ENCODE measurements at regions not wholly inside any gene's neighbourhood (a gene's known extent, or its start where the extent isn't known, plus 50 kb on each side); places are given as distances from the start of the nearest gene placed in this dataset.
"Not testable (repeated sequence)": the region's sequence is repeated elsewhere in the genome, so short reads cannot be mapped to it uniquely, and the experiment has no call there.

- H3K4me1 ChIP-seq (ENCODE audit: control insufficient read depth in 1 of 2, extremely low read depth in 1 of 2, insufficient read depth in 2 of 2, low read length in 2 of 2); CTCF ChIA-PET; H3K27me3 ChIP-seq (replicated peaks in 1 of 2; ENCODE audit: control insufficient read depth in 2 of 2, extremely low read depth in 1 of 2, insufficient read depth in 2 of 2, low read length in 1 of 2); H3K27me3 Mint-ChIP-seq; H3K27ac ChIP-seq (ENCODE audit: low read length); H3K27ac Mint-ChIP-seq; H3K4me1 Mint-ChIP-seq; H3K4me3 Mint-ChIP-seq; H3K36me3 Mint-ChIP-seq; POLR2A ChIA-PET; H3K4me3 ChIP-seq (ENCODE audit: control insufficient read depth in 1 of 2, extremely low read depth in 1 of 2, low read length in 1 of 2); DNase-seq; H3K36me3 ChIP-seq (ENCODE audit: control insufficient read depth in 2 of 2, extremely low read depth in 1 of 2, insufficient read depth in 1 of 2, low read length in 1 of 2): not testable (repeated sequence)
- H3K9me3 ChIP-seq, result peaks cover 57% of the 10 kb centered on the region
- ATAC-seq (replicated peaks in 1 of 4), result peak in 2 of 4 experiments; percentile 33 to 36
- WGBS (ENCODE audit: insufficient coverage), result 75% methylated on average over 14 of the region's 14 CpGs
- peaks cover 4 to 20% (median 17%) of the 10 kb centered on the region in 3 donors for H3K9me3 Mint-ChIP-seq
Measured at GRCh38 chr2:89830341-89831218, 1139.1 kb downstream of the RPIA start.

GRCh38 chr2:89831641-89832498 is 1140.4 kb downstream of the RPIA start:
- Mint-ChIP-seq H3K4me1 (no peaks in the 10 kb centered on the region), H3K4me3 (no peak overlapping the region), H3K9me3 (peaks cover 15 to 26% (median 16%) of the 10 kb centered on the region in 3 donors), H3K27ac (no peak overlapping the region), H3K36me3 (peaks cover 7% of the 10 kb centered on the region), H3K27me3 (no peaks in the 10 kb centered on the region)
- no peaks in the 10 kb centered on the region for H3K36me3 ChIP-seq (ENCODE audit: control insufficient read depth in 2 of 2, extremely low read depth in 1 of 2, insufficient read depth in 1 of 2, low read length in 1 of 2)
- H3K4me3 ChIP-seq (ENCODE audit: control insufficient read depth in 1 of 2, extremely low read depth in 1 of 2, low read length in 1 of 2), result no peak overlapping the region
- H3K4me1 ChIP-seq (ENCODE audit: control insufficient read depth in 1 of 2, extremely low read depth in 1 of 2, insufficient read depth in 2 of 2, low read length in 2 of 2), result no peaks in the 10 kb centered on the region
- no peaks in the 10 kb centered on the region for H3K27me3 ChIP-seq (replicated peaks in 1 of 2; ENCODE audit: control insufficient read depth in 2 of 2, extremely low read depth in 1 of 2, insufficient read depth in 2 of 2, low read length in 1 of 2)
- ATAC-seq (replicated peaks in 1 of 4), result no peak
- no peak for DNase-seq
- WGBS (ENCODE audit: insufficient coverage), result 71% methylated on average over 17 of the region's 17 CpGs
- ChIA-PET CTCF (no interaction called here), POLR2A (no interaction called here)
- H3K9me3 ChIP-seq, result peaks cover 65% of the 10 kb centered on the region
- no peak overlapping the region for H3K27ac ChIP-seq (ENCODE audit: low read length)

GRCh38 chr2:89833116-89833779 is 1141.8 kb downstream of the RPIA start:
- ATAC-seq (replicated peaks in 1 of 4) (peak in 3 of 4 experiments; percentile 52 to 62 (median 53)), DNase-seq (peak in 1 of 35 experiments; percentile 24)
- H3K9me3 ChIP-seq, result peaks cover 66% of the 10 kb centered on the region
- no peak overlapping the region for H3K4me3 ChIP-seq (ENCODE audit: control insufficient read depth in 1 of 2, extremely low read depth in 1 of 2, low read length in 1 of 2)
- ChIA-PET CTCF (no interaction called here), POLR2A (no interaction called here)
- no peaks in the 10 kb centered on the region for H3K27me3 ChIP-seq (replicated peaks in 1 of 2; ENCODE audit: control insufficient read depth in 2 of 2, extremely low read depth in 1 of 2, insufficient read depth in 2 of 2, low read length in 1 of 2)
- Mint-ChIP-seq H3K4me3 (no peak overlapping the region), H3K4me1 (no peaks in the 10 kb centered on the region), H3K27ac (no peak overlapping the region), H3K36me3 (peaks cover 7% of the 10 kb centered on the region), H3K9me3 (peaks cover 16 to 33% (median 17%) of the 10 kb centered on the region in 3 donors), H3K27me3 (no peaks in the 10 kb centered on the region)
- 72% methylated on average over 12 of the region's 12 CpGs for WGBS (ENCODE audit: insufficient coverage)
- no peak overlapping the region for H3K27ac ChIP-seq (ENCODE audit: low read length)
- H3K4me1 ChIP-seq (ENCODE audit: control insufficient read depth in 1 of 2, extremely low read depth in 1 of 2, insufficient read depth in 2 of 2, low read length in 2 of 2), result no peaks in the 10 kb centered on the region
- H3K36me3 ChIP-seq (ENCODE audit: control insufficient read depth in 2 of 2, extremely low read depth in 1 of 2, insufficient read depth in 1 of 2, low read length in 1 of 2), result no peaks in the 10 kb centered on the region

GRCh38 chr2:89833780-89834117 is 1142.3 kb downstream of the RPIA start:
- Histone ChIP-seq H3K27me3 (replicated peaks in 1 of 2; ENCODE audit: control insufficient read depth in 2 of 2, extremely low read depth in 1 of 2, insufficient read depth in 2 of 2, low read length in 1 of 2) (no peaks in the 10 kb centered on the region), H3K4me1 (ENCODE audit: control insufficient read depth in 1 of 2, extremely low read depth in 1 of 2, insufficient read depth in 2 of 2, low read length in 2 of 2) (no peaks in the 10 kb centered on the region), H3K9me3 (peaks cover 70% of the 10 kb centered on the region), H3K4me3 (ENCODE audit: control insufficient read depth in 1 of 2, extremely low read depth in 1 of 2, low read length in 1 of 2) (no peak overlapping the region), H3K36me3 (ENCODE audit: control insufficient read depth in 2 of 2, extremely low read depth in 1 of 2, insufficient read depth in 1 of 2, low read length in 1 of 2) (no peaks in the 10 kb centered on the region), H3K27ac (ENCODE audit: low read length) (no peak overlapping the region)
- 83% methylated on average over 4 of the region's 4 CpGs for WGBS (ENCODE audit: insufficient coverage)
- H3K27ac Mint-ChIP-seq, result no peak overlapping the region
- peaks cover 7% of the 10 kb centered on the region for H3K36me3 Mint-ChIP-seq
- ChIA-PET CTCF (no interaction called here), POLR2A (no interaction called here)
- H3K27me3 Mint-ChIP-seq, result no peaks in the 10 kb centered on the region
- H3K4me3 Mint-ChIP-seq, result no peak overlapping the region
- H3K4me1 Mint-ChIP-seq, result no peaks in the 10 kb centered on the region
- ATAC-seq (replicated peaks in 1 of 4), result no peak
- peak in 1 of 35 experiments; percentile 29 for DNase-seq
- H3K9me3 Mint-ChIP-seq, result peaks cover 16 to 38% (median 17%) of the 10 kb centered on the region in 3 donors

GRCh38 chr2:89834306-89834705 is 1142.8 kb downstream of the RPIA start:
- Histone ChIP-seq H3K27ac (ENCODE audit: low read length) (no peak overlapping the region), H3K9me3 (peaks cover 65% of the 10 kb centered on the region), H3K4me1 (ENCODE audit: control insufficient read depth in 1 of 2, extremely low read depth in 1 of 2, insufficient read depth in 2 of 2, low read length in 2 of 2) (no peaks in the 10 kb centered on the region), H3K4me3 (ENCODE audit: control insufficient read depth in 1 of 2, extremely low read depth in 1 of 2, low read length in 1 of 2) (no peak overlapping the region), H3K27me3 (replicated peaks in 1 of 2; ENCODE audit: control insufficient read depth in 2 of 2, extremely low read depth in 1 of 2, insufficient read depth in 2 of 2, low read length in 1 of 2) (no peaks in the 10 kb centered on the region), H3K36me3 (ENCODE audit: control insufficient read depth in 2 of 2, extremely low read depth in 1 of 2, insufficient read depth in 1 of 2, low read length in 1 of 2) (no peaks in the 10 kb centered on the region)
- WGBS (ENCODE audit: insufficient coverage), result 65% methylated on average over 7 of the region's 7 CpGs
- no peak for ATAC-seq (replicated peaks in 1 of 4)
- Mint-ChIP-seq H3K4me3 (no peak overlapping the region), H3K36me3 (peaks cover 4% of the 10 kb centered on the region), H3K27ac (no peak overlapping the region), H3K9me3 (peaks cover 12 to 36% (median 17%) of the 10 kb centered on the region in 3 donors), H3K27me3 (no peaks in the 10 kb centered on the region), H3K4me1 (no peaks in the 10 kb centered on the region)
- CTCF ChIA-PET, result no interaction called here
- POLR2A ChIA-PET, result no interaction called here
- no peak for DNase-seq

GRCh38 chr2:89836326-89836725 is 1144.9 kb downstream of the RPIA start:
- H3K27ac Mint-ChIP-seq; H3K27me3 ChIP-seq (replicated peaks in 1 of 2; ENCODE audit: control insufficient read depth in 2 of 2, extremely low read depth in 1 of 2, insufficient read depth in 2 of 2, low read length in 1 of 2); H3K4me3 Mint-ChIP-seq; H3K4me3 ChIP-seq (ENCODE audit: control insufficient read depth in 1 of 2, extremely low read depth in 1 of 2, low read length in 1 of 2); H3K4me1 ChIP-seq (ENCODE audit: control insufficient read depth in 1 of 2, extremely low read depth in 1 of 2, insufficient read depth in 2 of 2, low read length in 2 of 2); H3K27me3 Mint-ChIP-seq; H3K4me1 Mint-ChIP-seq; H3K27ac ChIP-seq (ENCODE audit: low read length); CTCF ChIA-PET; H3K36me3 Mint-ChIP-seq; H3K36me3 ChIP-seq (ENCODE audit: control insufficient read depth in 2 of 2, extremely low read depth in 1 of 2, insufficient read depth in 1 of 2, low read length in 1 of 2); POLR2A ChIA-PET: not testable (repeated sequence)
- peak in 3 of 4 experiments; percentile 51 to 62 (median 58) for ATAC-seq (replicated peaks in 1 of 4)
- peak in 1 of 35 experiments; percentile 32 for DNase-seq
- 70% methylated on average over 6 of the region's 6 CpGs for WGBS (ENCODE audit: insufficient coverage)
- H3K9me3 Mint-ChIP-seq, result peaks cover 17 to 30% (median 18%) of the 10 kb centered on the region in 3 donors
- peaks cover 61% of the 10 kb centered on the region for H3K9me3 ChIP-seq
